Stimulated activated CD8-positive, alpha-beta memory T cell treated with anti-CD3 and anti-CD28 coated beads, Interleukin-7, amount 100 ng/mL, for 4 hours (primary cell): ENCODE measurements at regions not wholly inside any gene's neighbourhood (a gene's known extent, or its start where the extent isn't known, plus 50 kb on each side); places are given as distances from the start of the nearest gene placed in this dataset.

ENCODE experiments used
- DNase-seq, 2 donors: peaks; one replicate each; pipeline ENCODE4 v3.0.0-alpha.2; 2020; ENCODE audit warnings: low read depth in 2 of 2

- no peak for DNase-seq
These were observed 458.5 kb downstream of the BRD1 start for GRCh38 chr22:49368976-49369725.

- no peak for DNase-seq
These were observed 459.3 kb downstream of the BRD1 start for GRCh38 chr22:49368221-49368975.

- no peak for DNase-seq
These were observed 460.5 kb downstream of the BRD1 start for GRCh38 chr22:49367041-49367697.

DNA sequence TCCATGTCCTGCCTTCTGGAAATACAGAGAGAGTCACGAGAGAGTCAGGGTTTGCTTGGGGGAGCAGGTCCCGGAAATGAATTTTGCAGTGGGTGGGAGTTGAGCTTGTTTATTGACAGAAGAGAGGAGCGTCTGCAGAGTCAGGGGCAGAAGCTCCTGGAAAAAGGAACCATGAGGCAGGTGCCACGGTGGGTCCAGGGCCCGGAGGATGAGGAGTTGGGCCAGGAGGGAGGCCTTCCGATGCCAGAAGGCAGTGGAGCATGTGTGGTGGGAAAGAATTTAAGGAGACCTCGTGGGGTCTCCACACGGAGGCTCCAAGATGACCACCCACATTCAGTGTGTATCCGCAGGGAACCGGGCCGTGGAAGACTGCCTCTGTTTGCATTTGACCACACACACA lies 461.2 kb downstream of the BRD1 start:
- no peak for DNase-seq

GRCh38 chr22:49365910-49366309 lies 461.8 kb downstream of the BRD1 start:
- no peak for DNase-seq

DNA sequence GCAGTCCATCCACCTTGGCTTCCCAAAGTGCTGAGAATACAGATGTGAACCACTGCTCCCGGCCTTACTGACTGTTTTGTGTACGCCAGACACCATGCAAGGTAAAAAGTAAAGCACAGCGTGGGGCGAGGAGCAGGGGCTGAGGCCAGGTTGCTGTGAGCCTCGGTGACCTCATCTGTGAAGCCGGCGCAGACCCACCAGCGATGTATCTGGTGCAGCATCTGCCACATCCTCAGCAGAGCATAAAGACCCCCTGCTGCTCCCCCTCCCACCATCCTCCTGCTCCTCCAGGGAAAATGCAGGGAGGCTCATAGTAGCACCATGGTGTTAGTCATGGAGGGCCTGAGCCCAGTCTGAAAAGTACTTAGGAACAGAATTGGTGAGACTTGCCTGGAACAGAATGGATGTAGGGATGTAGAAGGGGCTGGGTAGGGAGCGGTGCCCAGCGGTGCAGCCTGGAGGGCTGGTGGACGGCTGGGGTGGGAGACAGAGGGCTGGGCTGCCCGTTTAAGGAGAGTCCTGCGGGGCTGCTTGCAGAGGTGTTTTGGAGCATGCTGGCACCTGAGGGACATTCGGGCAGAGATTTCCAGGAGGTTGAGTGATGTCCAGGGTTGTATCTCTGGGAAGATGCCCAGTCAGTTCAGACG lies 462.4 kb downstream of the BRD1 start:
- DNase-seq, result no peak

- no peak for DNase-seq
These were observed 463.3 kb downstream of the BRD1 start for GRCh38 chr22:49364398-49364797.

DNA sequence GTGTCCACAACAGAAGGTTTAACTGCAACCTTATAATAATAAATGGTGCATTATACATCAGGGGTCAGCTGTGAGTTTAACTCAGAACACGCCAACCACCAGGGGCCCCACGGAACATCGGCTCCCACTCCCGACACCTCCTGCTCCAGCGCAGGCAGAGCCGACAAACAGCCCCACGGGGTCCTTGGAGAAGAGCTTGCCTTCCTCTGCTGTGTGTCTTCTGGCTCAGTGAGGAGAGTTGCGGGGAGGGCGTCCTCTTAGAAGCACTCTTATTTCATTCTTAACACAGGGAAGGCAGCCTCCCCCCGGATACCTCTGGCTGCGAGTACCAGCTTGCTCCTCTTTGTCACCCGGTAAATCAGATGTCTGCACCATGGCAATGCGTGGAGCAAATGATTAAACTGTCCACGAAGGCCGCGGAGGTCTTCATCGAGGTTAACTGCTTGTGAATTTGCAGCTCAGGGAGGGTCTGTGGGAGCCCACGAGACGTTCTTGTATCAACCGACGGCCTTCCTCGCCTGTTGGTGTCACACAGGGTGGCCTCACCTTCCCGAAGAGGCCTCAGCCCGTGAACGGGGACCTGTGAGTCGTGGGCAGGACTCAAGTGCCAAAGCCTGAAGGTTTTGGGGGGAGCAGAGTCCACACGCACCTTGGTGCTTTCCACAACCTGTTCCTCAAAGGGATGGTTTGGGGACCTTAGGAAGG lies 464.0 kb downstream of the BRD1 start:
- DNase-seq, result no peak

- DNase-seq, result no peak
These were observed 465.3 kb downstream of the BRD1 start for GRCh38 chr22:49362211-49362839.

DNA sequence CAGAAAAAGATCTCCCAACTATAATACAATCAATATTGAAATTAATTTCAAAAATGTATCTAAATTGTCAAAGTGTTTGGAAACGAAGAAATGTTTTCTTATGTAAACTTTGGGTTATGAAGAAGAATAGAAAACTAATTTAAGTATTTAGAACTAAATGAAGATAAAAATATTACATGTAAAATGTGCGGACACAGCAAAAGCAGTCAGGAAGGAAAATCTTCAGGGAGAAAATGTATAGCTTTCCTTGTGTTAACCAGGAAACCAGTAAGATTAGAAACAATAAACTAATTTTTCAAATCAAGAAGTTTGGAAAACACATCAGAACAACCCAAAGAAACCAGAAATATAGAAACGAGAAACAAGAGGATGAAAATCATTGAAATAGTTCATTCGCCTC lies 466.5 kb downstream of the BRD1 start:
- DNase-seq, result no peak

DNA sequence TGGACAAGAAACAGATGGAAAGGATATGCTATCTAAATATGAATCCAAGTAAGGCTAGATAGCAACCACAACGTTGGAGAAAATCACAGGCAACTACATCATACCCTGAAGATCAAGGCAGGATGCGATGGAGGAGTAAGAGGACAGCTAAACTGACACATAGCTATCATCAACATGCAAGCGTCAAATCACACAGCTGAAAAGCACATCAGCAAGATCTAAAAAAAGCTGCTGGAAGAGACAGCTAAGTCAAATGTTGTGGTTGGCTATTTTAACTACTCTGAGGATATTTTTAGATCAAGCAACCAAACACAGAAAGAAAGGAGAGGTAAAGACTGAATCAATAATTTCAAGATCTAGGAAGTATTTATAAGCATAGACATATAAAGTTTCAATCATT lies 466.9 kb downstream of the BRD1 start:
- DNase-seq, result no peak

DNA sequence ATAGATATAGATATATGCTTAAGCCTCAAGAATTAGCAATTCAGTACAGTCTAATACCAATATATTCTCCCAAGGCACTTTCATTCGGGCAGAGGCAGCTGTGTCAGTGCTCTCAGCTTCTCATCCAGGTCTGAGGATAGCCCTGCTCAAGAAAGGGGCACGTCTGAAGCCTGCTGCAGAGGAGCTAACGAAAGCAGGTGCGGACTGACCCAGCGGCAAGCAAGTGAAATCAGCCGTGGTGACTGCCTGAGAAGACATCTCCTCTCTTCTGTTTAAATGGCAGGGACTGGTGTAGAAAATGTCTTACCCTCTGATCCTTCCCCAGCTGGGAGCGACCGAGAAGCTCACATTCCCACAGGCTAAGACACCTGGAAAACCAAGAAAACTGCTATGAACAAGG lies 468.6 kb downstream of the BRD1 start:
- no peak for DNase-seq

DNA sequence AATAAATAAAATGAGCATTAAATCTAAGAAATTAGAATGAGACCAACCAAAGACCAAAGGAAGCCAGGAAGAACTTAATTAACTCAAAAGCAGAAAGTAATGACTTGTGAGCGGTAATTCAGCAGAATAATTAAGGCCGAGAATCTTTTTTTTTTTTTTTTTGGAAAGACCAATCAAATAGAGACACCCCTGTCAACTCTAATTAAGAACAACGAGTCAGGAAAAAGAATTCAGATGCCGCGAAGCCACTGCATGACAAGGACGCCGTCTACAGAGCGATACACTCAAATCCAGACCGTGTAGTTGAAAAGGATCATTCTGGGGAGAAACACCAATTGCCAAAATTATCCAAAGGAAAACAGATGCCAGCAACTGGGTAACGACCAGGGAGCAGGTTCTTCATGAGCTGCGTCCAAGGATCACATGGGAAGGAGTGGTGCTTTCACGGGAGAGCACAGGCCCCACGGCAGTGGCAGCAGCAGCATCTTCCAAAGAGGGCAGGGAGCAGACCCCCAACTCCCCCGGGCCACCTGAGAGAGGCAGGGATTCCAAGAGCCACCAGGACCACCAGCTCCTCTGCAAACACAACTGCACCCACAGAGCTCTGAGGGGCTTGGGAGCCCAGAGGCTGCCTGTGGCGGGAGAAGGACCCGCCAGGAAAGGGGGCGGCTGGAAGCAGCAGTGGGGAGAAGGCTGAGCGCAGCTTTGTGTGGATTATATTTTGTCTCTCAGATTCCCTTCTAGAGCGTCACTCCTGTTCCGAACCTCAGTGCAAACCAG lies 469.8 kb downstream of the BRD1 start:
- DNase-seq, result no peak

- no peak for DNase-seq
These were observed 471.2 kb downstream of the BRD1 start for GRCh38 chr22:49356428-49356827.

DNA sequence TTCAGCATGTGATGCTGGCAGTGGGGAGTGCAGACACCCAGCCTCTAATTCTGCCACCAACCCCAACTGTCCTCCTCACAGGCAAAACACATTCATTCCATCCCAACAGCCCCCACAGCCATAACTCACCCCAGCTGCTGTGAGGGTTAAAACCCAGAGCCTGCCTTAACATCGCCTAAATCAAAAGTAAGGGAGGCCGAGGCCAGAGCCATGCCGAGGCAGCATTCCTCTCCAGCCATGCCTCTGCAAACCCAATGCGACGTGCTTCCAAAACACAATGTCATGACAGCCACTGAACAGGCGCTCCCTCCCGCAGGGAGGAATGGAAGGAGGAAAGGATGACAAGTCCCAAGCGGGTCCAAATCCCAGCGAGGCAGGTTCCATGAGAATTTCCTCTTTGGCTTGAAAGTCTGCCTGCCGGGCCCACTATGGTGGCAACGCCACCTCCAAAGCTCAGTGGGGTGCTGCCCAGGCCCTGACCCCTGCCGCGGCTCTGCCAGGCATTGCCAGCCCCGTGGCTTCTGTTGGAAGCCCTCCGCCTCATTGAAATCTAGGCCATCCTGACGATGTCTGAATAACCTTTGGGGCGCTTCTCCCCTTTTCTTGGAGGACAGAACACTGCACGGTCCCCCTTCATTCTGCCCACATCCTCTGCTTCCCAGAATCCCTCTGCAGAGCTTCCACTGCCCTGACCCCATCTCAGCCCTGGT lies 472.3 kb downstream of the BRD1 start:
- no peak for DNase-seq

DNA sequence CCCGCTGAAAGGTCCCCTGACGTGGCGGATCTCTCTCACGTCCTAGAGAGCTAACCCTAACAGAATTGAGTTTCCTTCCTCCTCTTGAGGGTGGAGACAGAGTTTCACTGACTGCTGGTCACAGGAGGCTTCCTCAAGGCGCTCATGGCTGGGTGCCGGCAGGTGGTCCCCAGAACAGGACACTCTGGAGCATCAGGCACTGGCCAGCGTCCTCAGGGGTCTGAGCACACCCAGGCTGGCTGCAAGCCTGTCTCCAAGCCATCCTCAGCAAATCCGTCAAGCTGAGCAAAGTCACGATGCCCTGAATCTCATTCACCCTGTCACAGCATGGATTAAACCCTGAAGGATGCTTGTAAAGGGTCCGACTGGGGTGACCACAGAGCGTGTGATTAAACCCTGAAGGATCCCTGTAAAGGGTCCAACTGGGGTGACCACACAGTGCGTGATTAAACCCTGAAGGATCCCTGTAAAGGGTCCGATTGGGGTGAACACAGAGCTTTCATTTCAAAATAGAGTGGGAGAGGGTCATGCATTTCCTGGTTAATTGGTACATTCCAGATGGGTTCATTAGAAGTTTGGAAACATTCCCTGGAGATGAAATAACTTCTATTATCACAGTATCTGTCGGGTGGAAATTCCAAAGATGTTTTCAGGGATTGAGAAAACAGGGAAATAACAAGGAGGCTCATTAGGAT lies 473.0 kb downstream of the BRD1 start:
- DNase-seq, result no peak

GRCh38 chr22:49353235-49353634 lies 474.4 kb downstream of the BRD1 start:
- DNase-seq, result no peak

DNA sequence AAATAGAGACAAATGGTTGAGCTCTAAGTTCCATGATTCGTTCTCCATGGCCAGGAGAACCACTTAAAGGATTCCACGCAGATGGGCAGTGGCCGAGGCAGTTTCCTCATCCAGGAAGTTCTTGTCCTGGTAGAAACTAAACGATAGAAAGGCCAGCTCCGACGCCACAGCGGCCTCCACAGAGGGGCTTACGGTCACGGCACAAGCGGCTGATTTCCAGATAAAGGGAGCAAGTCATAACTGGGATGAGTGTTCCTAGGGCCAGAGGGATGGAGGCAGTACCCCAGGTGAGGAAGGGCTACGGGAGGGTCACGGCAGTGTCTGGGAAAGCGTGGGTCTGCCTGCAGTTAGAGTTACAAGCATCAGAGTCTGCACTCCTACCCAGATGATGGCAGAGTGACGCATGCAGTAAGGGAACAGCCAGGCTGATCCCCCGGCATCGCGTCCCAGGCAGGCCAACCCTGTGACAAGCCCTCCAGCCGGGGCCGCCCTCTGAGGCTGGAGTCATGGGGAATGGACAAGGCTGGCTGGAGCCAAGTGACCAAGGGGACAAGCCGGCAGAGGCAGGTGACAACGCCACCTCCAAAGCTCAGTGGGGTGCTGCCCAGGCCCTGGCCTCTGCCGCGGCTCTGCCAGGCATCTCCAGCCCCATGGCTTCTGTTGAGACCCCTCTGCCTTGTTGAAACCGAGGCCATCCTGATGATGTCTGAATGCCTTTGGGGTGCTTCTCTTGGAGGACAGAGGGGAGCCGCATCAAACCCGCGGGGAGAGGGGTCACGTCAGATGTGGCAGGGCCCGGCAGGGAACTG lies 475.1 kb downstream of the BRD1 start:
- no peak for DNase-seq
